ENCODE measurements at regions not wholly inside any gene's neighbourhood (a gene's known extent, or its start where the extent isn't known, plus 50 kb on each side); places are given as distances from the start of the nearest gene placed in this dataset.
A peak's percentile ranks its signal among the peaks of the same experiment; 100 is the strongest.

- Histone ChIP-seq H3K4me3 (no peak overlapping the region), H3K36me3 (ENCODE audit: insufficient read depth) (no peaks in the 10 kb centered on the region), H3K4me2 (no peak overlapping the region), H3K9me2 (ENCODE audit: insufficient read depth) (no peaks in the 10 kb centered on the region), H3F3A (replicated peaks; ENCODE audit: low read depth) (no peaks in the 10 kb centered on the region), H2AFZ (peak overlapping the region; percentile 70; the same call in 1 of the 2 replicates), H3K27ac (ENCODE audit: low read depth) (no peak overlapping the region), H4K20me1 (replicated peaks; ENCODE audit: insufficient read depth) (no peaks in the 10 kb centered on the region), H3K27me3 (ENCODE audit: insufficient read depth) (no peaks in the 10 kb centered on the region), H3K4me1 (ENCODE audit: insufficient read depth) (peaks cover 9% of the 10 kb centered on the region; the same call in 1 of the 2 replicates), H3K79me2 (replicated peaks; ENCODE audit: insufficient read depth) (no peaks in the 10 kb centered on the region)
- ATAC-seq (no peak), DNase-seq (ENCODE audit: low spot score) (no peak)
- Mint-ChIP-seq H3K36me3 (ENCODE audit: low read depth) (no peaks in the 10 kb centered on the region), H3K27me3 (ENCODE audit: insufficient read depth, low read depth, poor library complexity) (no peaks in the 10 kb centered on the region), H3K4me1 (peaks cover 8% of the 10 kb centered on the region), H3K9me3 (no peaks in the 10 kb centered on the region), H3K4me3 (no peak overlapping the region), H3K27ac (no peak overlapping the region)
- no peak for TF ChIP-seq NANOG (IDR thresholded peaks at IDR 0.05; ENCODE audit: borderline replicate concordance)
- no peak for TF ChIP-seq EZH2 (IDR thresholded peaks at IDR 0.05; ENCODE audit: low read depth, unreplicated experiment)
- no peak for TF ChIP-seq POLR2AphosphoS5 (IDR thresholded peaks at IDR 0.05; ENCODE audit: low read depth)
- TF ChIP-seq ETS1 (IDR thresholded peaks at IDR 0.05): no peak
- TF ChIP-seq STAT1 (IDR thresholded peaks at IDR 0.05; ENCODE audit: unreplicated experiment): no peak
- TF ChIP-seq EZH2phosphoT487 (IDR thresholded peaks at IDR 0.05; ENCODE audit: unreplicated experiment): no peak
- no peak for TF ChIP-seq CREB1 (CRISPR knock-in tag; IDR thresholded peaks at IDR 0.05; ENCODE audit: low read depth)
- TF ChIP-seq ZNF114 (CRISPR knock-in tag; IDR thresholded peaks at IDR 0.05): no peak
- TF ChIP-seq, protein P1, sequence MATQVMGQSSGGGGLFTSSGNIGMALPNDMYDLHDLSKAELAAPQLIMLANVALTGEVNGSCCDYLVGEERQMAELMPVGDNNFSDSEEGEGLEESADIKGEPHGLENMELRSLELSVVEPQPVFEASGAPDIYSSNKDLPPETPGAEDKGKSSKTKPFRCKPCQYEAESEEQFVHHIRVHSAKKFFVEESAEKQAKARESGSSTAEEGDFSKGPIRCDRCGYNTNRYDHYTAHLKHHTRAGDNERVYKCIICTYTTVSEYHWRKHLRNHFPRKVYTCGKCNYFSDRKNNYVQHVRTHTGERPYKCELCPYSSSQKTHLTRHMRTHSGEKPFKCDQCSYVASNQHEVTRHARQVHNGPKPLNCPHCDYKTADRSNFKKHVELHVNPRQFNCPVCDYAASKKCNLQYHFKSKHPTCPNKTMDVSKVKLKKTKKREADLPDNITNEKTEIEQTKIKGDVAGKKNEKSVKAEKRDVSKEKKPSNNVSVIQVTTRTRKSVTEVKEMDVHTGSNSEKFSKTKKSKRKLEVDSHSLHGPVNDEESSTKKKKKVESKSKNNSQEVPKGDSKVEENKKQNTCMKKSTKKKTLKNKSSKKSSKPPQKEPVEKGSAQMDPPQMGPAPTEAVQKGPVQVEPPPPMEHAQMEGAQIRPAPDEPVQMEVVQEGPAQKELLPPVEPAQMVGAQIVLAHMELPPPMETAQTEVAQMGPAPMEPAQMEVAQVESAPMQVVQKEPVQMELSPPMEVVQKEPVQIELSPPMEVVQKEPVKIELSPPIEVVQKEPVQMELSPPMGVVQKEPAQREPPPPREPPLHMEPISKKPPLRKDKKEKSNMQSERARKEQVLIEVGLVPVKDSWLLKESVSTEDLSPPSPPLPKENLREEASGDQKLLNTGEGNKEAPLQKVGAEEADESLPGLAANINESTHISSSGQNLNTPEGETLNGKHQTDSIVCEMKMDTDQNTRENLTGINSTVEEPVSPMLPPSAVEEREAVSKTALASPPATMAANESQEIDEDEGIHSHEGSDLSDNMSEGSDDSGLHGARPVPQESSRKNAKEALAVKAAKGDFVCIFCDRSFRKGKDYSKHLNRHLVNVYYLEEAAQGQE (IDR thresholded peaks at IDR 0.05; ENCODE audit: unreplicated experiment): no peak
- TF ChIP-seq CTCF (conservative IDR thresholded peaks at IDR 0.05; ENCODE audit: low read depth in 2 of 2): no peak
- TF ChIP-seq ZNF331 (CRISPR knock-in tag; IDR thresholded peaks at IDR 0.05; ENCODE audit: low read depth): no peak
- TF ChIP-seq, protein P2, sequence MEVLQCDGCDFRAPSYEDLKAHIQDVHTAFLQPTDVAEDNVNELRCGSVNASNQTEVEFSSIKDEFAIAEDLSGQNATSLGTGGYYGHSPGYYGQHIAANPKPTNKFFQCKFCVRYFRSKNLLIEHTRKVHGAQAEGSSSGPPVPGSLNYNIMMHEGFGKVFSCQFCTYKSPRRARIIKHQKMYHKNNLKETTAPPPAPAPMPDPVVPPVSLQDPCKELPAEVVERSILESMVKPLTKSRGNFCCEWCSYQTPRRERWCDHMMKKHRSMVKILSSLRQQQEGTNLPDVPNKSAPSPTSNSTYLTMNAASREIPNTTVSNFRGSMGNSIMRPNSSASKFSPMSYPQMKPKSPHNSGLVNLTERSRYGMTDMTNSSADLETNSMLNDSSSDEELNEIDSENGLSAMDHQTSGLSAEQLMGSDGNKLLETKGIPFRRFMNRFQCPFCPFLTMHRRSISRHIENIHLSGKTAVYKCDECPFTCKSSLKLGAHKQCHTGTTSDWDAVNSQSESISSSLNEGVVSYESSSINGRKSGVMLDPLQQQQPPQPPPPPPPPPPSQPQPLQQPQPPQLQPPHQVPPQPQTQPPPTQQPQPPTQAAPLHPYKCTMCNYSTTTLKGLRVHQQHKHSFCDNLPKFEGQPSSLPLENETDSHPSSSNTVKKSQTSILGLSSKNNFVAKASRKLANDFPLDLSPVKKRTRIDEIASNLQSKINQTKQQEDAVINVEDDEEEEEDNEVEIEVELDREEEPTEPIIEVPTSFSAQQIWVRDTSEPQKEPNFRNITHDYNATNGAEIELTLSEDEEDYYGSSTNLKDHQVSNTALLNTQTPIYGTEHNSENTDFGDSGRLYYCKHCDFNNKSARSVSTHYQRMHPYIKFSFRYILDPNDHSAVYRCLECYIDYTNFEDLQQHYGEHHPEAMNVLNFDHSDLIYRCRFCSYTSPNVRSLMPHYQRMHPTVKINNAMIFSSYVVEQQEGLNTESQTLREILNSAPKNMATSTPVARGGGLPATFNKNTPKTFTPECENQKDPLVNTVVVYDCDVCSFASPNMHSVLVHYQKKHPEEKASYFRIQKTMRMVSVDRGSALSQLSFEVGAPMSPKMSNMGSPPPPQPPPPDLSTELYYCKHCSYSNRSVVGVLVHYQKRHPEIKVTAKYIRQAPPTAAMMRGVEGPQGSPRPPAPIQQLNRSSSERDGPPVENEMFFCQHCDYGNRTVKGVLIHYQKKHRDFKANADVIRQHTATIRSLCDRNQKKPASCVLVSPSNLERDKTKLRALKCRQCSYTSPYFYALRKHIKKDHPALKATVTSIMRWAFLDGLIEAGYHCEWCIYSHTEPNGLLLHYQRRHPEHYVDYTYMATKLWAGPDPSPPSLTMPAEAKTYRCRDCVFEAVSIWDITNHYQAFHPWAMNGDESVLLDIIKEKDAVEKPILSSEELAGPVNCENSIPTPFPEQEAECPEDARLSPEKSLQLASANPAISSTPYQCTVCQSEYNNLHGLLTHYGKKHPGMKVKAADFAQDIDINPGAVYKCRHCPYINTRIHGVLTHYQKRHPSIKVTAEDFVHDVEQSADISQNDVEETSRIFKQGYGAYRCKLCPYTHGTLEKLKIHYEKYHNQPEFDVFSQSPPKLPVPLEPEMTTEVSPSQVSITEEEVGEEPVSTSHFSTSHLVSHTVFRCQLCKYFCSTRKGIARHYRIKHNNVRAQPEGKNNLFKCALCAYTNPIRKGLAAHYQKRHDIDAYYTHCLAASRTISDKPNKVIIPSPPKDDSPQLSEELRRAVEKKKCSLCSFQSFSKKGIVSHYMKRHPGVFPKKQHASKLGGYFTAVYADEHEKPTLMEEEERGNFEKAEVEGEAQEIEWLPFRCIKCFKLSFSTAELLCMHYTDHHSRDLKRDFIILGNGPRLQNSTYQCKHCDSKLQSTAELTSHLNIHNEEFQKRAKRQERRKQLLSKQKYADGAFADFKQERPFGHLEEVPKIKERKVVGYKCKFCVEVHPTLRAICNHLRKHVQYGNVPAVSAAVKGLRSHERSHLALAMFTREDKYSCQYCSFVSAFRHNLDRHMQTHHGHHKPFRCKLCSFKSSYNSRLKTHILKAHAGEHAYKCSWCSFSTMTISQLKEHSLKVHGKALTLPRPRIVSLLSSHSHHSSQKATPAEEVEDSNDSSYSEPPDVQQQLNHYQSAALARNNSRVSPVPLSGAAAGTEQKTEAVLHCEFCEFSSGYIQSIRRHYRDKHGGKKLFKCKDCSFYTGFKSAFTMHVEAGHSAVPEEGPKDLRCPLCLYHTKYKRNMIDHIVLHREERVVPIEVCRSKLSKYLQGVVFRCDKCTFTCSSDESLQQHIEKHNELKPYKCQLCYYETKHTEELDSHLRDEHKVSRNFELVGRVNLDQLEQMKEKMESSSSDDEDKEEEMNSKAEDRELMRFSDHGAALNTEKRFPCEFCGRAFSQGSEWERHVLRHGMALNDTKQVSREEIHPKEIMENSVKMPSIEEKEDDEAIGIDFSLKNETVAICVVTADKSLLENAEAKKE (CRISPR knock-in tag; IDR thresholded peaks at IDR 0.05): no peak
- TF ChIP-seq JUNB (IDR thresholded peaks at IDR 0.05; ENCODE audit: unreplicated experiment): no peak
These were observed 56.4 kb upstream of the RBMS1 start for GRCh38 chr2:160550048-160550447.
